IMR-90 (cell line): ENCODE measurements at regions not wholly inside any gene's neighbourhood (a gene's known extent, or its start where the extent isn't known, plus 50 kb on each side); places are given as distances from the start of the nearest gene placed in this dataset.

ENCODE experiments used
- ATAC-seq: fragments of 200-7000 bp; cut with Tn5 transposase; 2 replicates; pipeline ENCODE4 v1.9.1; 2020; ENCODE audit warnings: low read depth, mild to moderate bottlenecking, moderate library complexity
- BruUV-seq: library from RNA; stranded (reverse); fragments of 400-500 nt; replicated peaks from 2 replicates; lab custom pipeline; 2021; lab: Mats Ljungman, UMichigan
- CTCF ChIA-PET: fragments of 300-600 bp; formaldehyde crosslinking; extraction: SDS; loops from one replicate; lab custom pipeline; 2021; ENCODE audit warnings: antibody characterized with exemption; lab: Yijun Ruan, JAX
- POLR2A ChIA-PET: fragments of 300-600 bp; sonication (Branson Sonifier 250); formaldehyde crosslinking; loops from one replicate; lab custom pipeline; 2022; ENCODE audit warnings: antibody characterized with exemption; ENCODE audit not compliant: unreplicated experiment; lab: Charles Lee
- DNase-seq: peaks from one replicate; pipeline ENCODE4 v3.0.0; 2013
- H2AFZ ChIP-seq: replicated peaks from 2 replicates; pipeline ENCODE3; 2013; ENCODE audit warnings: low read length, mild to moderate bottlenecking; ENCODE audit not compliant: poor library complexity
- H2AK5ac ChIP-seq: 2 replicates; pipeline ENCODE4 v1.6.1; 2013; ENCODE audit warnings: low read depth, low read length, inconsistent platforms
- H2AK9ac ChIP-seq: replicated peaks from 2 replicates; pipeline ENCODE3; 2013; ENCODE audit warnings: mild to moderate bottlenecking, low read depth, low read length, moderate library complexity; ENCODE audit not compliant: poor library complexity
- H2BK120ac ChIP-seq: 2 replicates; pipeline ENCODE4 v1.6.1; 2013; ENCODE audit warnings: low read depth, low read length, inconsistent platforms
- H2BK15ac ChIP-seq: 3 replicates; pipeline ENCODE4 v1.6.1; 2013; ENCODE audit warnings: low read depth, low read length, inconsistent platforms
- H2BK20ac ChIP-seq: 2 replicates; pipeline ENCODE4 v1.6.1; 2013; ENCODE audit warnings: low read depth, mild to moderate bottlenecking, inconsistent platforms, low read length, moderate library complexity
- H2BK5ac ChIP-seq: 2 replicates; pipeline ENCODE4 v1.6.1; 2013; ENCODE audit warnings: mild to moderate bottlenecking, low read depth, low read length, inconsistent platforms; ENCODE audit not compliant: poor library complexity, severe bottlenecking
- H3K14ac ChIP-seq: replicated peaks from 2 replicates; pipeline ENCODE4 v1.6.1; 2013; ENCODE audit warnings: low read depth, low read length, inconsistent platforms
- H3K18ac ChIP-seq: 2 replicates; pipeline ENCODE4 v1.6.1; 2013; ENCODE audit warnings: low read depth, low read length, control low read depth
- H3K23ac ChIP-seq: 2 replicates; pipeline ENCODE4 v1.6.1; 2013; ENCODE audit warnings: low read depth, low read length, inconsistent platforms
- H3K27ac ChIP-seq: 2 replicates; pipeline ENCODE4 v1.5.1; 2013; ENCODE audit warnings: mild to moderate bottlenecking, control low read depth, low read length; ENCODE audit not compliant: insufficient read depth
- H3K27me3 ChIP-seq: 2 replicates; pipeline ENCODE4 v1.6.1; 2013; ENCODE audit warnings: low read length; ENCODE audit not compliant: control insufficient read depth, insufficient read depth
- H3K36me3 ChIP-seq: 2 replicates; pipeline ENCODE4 v1.6.1; 2013; ENCODE audit warnings: low read length, mixed read lengths; ENCODE audit not compliant: control insufficient read depth, insufficient read depth
- H3K4ac ChIP-seq: 2 replicates; pipeline ENCODE4 v1.6.1; 2013; ENCODE audit warnings: low read depth, low read length, inconsistent platforms
- H3K4me1 ChIP-seq: 2 replicates; pipeline ENCODE4 v1.6.1; 2013; ENCODE audit warnings: low read length, mixed read lengths; ENCODE audit not compliant: control insufficient read depth, insufficient read depth
- H3K4me2 ChIP-seq: 2 replicates; pipeline ENCODE4 v1.6.1; 2013; ENCODE audit warnings: low read depth, mild to moderate bottlenecking, control low read depth, low read length, moderate library complexity
- H3K4me3 ChIP-seq: 2 replicates; pipeline ENCODE4 v1.5.1; 2013; ENCODE audit warnings: low read depth, mild to moderate bottlenecking, control low read depth, low read length, moderate library complexity; ENCODE audit not compliant: insufficient read depth
- H3K56ac ChIP-seq: 2 replicates; pipeline ENCODE4 v1.6.1; 2013; ENCODE audit warnings: low read length, inconsistent platforms; ENCODE audit not compliant: insufficient read depth; ENCODE audit errors: extremely low read depth
- H3K79me1 ChIP-seq, 2 experiments: 2 replicates each; pipeline ENCODE4 v1.6.1; 2013; ENCODE audit warnings: low read length in 2 of 2, inconsistent platforms in 1 of 2, low read depth in 1 of 2
- H3K9ac ChIP-seq: 2 replicates; pipeline ENCODE4 v1.6.1; 2013; ENCODE audit warnings: low read depth, low read length, control low read depth
- H3K9me1 ChIP-seq: 2 replicates; pipeline ENCODE4 v1.6.1; 2013; ENCODE audit warnings: low read length, inconsistent platforms; ENCODE audit not compliant: insufficient read depth
- H3K9me3 ChIP-seq: 2 replicates; pipeline ENCODE4 v1.6.1; 2013; ENCODE audit warnings: low read length; ENCODE audit not compliant: control insufficient read depth, insufficient read depth
- H4K20me1 ChIP-seq: 2 replicates; pipeline ENCODE4 v1.6.1; 2013; ENCODE audit warnings: low read length, inconsistent platforms; ENCODE audit not compliant: insufficient read depth
- H4K5ac ChIP-seq: 2 replicates; pipeline ENCODE4 v1.6.1; 2013; ENCODE audit warnings: mild to moderate bottlenecking, low read depth, low read length, control low read depth
- H4K8ac ChIP-seq, 2 experiments: 2 replicates each; pipeline ENCODE4 v1.6.1; 2013; ENCODE audit warnings: low read depth in 2 of 2, low read length in 2 of 2, control low read depth in 1 of 2, inconsistent platforms in 1 of 2
- H4K91ac ChIP-seq: 2 replicates; pipeline ENCODE4 v1.6.1; 2013; ENCODE audit warnings: low read depth, low read length, inconsistent platforms; ENCODE audit not compliant: insufficient read depth
- BHLHE40 ChIP-seq: fragments of 150-350 bp; IDR thresholded peaks from 2 replicates; pipeline ENCODE4 v1.6.1; 2016; ENCODE audit warnings: mild to moderate bottlenecking, low read depth, low read length
- CEBPB ChIP-seq: IDR thresholded peaks from 2 replicates; pipeline ENCODE4 v1.6.1; 2012; ENCODE audit warnings: low read depth, low read length, improper control_type of control experiment
- CHD1 ChIP-seq: IDR thresholded peaks from 2 replicates; pipeline ENCODE4 v1.6.1; 2012; ENCODE audit warnings: low read depth, low read length, improper control_type of control experiment
- CTCF ChIP-seq: conservative IDR thresholded peaks from 2 replicates; pipeline ENCODE4 v1.5.1; 2012; ENCODE audit warnings: mild to moderate bottlenecking, low read depth, low read length, improper control_type of control experiment
- ELK1 ChIP-seq: fragments of 150-350 bp; IDR thresholded peaks from 2 replicates; pipeline ENCODE4 v1.6.1; 2016; ENCODE audit warnings: low read depth, mild to moderate bottlenecking, low read length, moderate library complexity, borderline replicate concordance
- MAFK ChIP-seq: IDR thresholded peaks from 2 replicates; pipeline ENCODE4 v1.6.1; 2012; ENCODE audit warnings: low read depth, low read length, improper control_type of control experiment
- MAZ ChIP-seq: IDR thresholded peaks from 2 replicates; pipeline ENCODE4 v1.6.1; 2012; ENCODE audit warnings: low read depth, mild to moderate bottlenecking, low read length, improper control_type of control experiment, moderate library complexity, borderline replicate concordance
- MXI1 ChIP-seq: IDR thresholded peaks from 2 replicates; pipeline ENCODE4 v1.6.1; 2012; ENCODE audit warnings: low read depth, mild to moderate bottlenecking, low read length, moderate library complexity, borderline replicate concordance
- NFE2L2 ChIP-seq: fragments of 150-350 bp; IDR thresholded peaks from 2 replicates; pipeline ENCODE4 v1.6.1; 2016; ENCODE audit warnings: low read depth, mild to moderate bottlenecking, low read length
- POLR2A ChIP-seq: IDR thresholded peaks from 2 replicates; pipeline ENCODE4 v1.6.1; 2012; ENCODE audit warnings: mild to moderate bottlenecking, low read depth, low read length
- RAD21 ChIP-seq: IDR thresholded peaks from 2 replicates; pipeline ENCODE4 v1.6.1; 2012; ENCODE audit warnings: low read length, improper control_type of control experiment
- RCOR1 ChIP-seq: IDR thresholded peaks from 2 replicates; pipeline ENCODE4 v1.6.1; 2012; ENCODE audit warnings: mild to moderate bottlenecking, low read length, improper control_type of control experiment; ENCODE audit not compliant: insufficient replicate concordance
- RFX5 ChIP-seq: IDR thresholded peaks from 2 replicates; pipeline ENCODE4 v1.8.0; 2012; ENCODE audit warnings: low read depth, mild to moderate bottlenecking, low read length, moderate library complexity
- SMC3 ChIP-seq: fragments of 150-350 bp; IDR thresholded peaks from 2 replicates; pipeline ENCODE4 v1.6.1; 2016; ENCODE audit warnings: low read depth, mild to moderate bottlenecking, antibody characterized with exemption, low read length, moderate library complexity
- WGBS, 2 experiments: methylation state at CpG; one replicate each; pipeline versions ENCODE4 v1.1.5 to v1.1.7; 2013; ENCODE audit warnings: missing lambda C conversion rate in 2 of 2; ENCODE audit not compliant: insufficient read length in 1 of 2; ENCODE audit errors: extremely low coverage in 2 of 2; 5-methylcytosine and 5-hydroxymethylcytosine counted together
- dilution Hi-C: fragments of 300-500 bp; cut with HindIII; formaldehyde crosslinking; loops from one replicate; pipeline ENCODE4 v1.14.3; 2018; ENCODE audit warnings: low sequenced_read_pairs; ENCODE audit not compliant: unreplicated experiment
- in situ Hi-C: fragments of 300-500 bp; cut with MboI; formaldehyde crosslinking; loops from 3 replicates; pipeline ENCODE4 v1.14.3; 2019; ENCODE audit warnings: low sequenced_read_pairs, inconsistent platforms, mixed read lengths
- intact Hi-C: fragments of 100-400 bp; cut with micrococcal nuclease; formaldehyde crosslinking; loops from 2 replicates; pipeline ENCODE4 v1.10.0; 2022

GRCh38 chr2:61722800-61723199, 131.1 kb downstream of the FAM161A start:
- no peaks in the 10 kb centered on the region for H3K36me3 ChIP-seq
- no peak overlapping the region for H3K4me2 ChIP-seq
- no peak overlapping the region for H2BK120ac ChIP-seq
- ATAC-seq: no peak
- TF ChIP-seq MAZ (no peak), BHLHE40 (no peak), MXI1 (no peak), CTCF (no peak), MAFK (no peak), RCOR1 (no peak), CHD1 (no peak), ELK1 (no peak), SMC3 (no peak), NFE2L2 (no peak), RAD21 (no peak), POLR2A (no peak), RFX5 (no peak), CEBPB (no peak)
- H3K18ac ChIP-seq: no peak overlapping the region
- H3K9ac ChIP-seq: no peak overlapping the region
- POLR2A ChIA-PET: no interaction called here
- H3K4ac ChIP-seq: no peak overlapping the region
- 100% methylated on average over 2 of the region's 8 CpGs; no CpG with 5 or more reads in 1 of the 2 experiments for WGBS, 2 experiments
- no peak overlapping the region for H2AK5ac ChIP-seq
- H3K79me1 ChIP-seq: no peaks in the 10 kb centered on the region
- no peak overlapping the region for H3K4me3 ChIP-seq
- H2AK9ac ChIP-seq: no peak overlapping the region
- H4K5ac ChIP-seq: no peak overlapping the region
- no peak overlapping the region for H3K23ac ChIP-seq
- in situ Hi-C loops (no loop called here), dilution Hi-C loops (no loop called here), intact Hi-C loops (no loop called here)
- no peak overlapping the region for H2BK15ac ChIP-seq
- H4K20me1 ChIP-seq: no peaks in the 10 kb centered on the region
- no peak overlapping the region for H2BK20ac ChIP-seq
- H3K27me3 ChIP-seq: peaks cover 7% of the 10 kb centered on the region; the same call in 1 of the 2 replicates
- peaks cover 3% of the 10 kb centered on the region for H3K9me3 ChIP-seq
- CTCF ChIA-PET: interaction anchor here (1.0 kb wide), 1 partner anchor 10 kb away, joined by 4 read pairs; no protein-coding TSS in a partner anchor
- no peak overlapping the region for H3K27ac ChIP-seq
- no peak for DNase-seq
- BruUV-seq: no TSS peak
- H3K9me1 ChIP-seq: no peaks in the 10 kb centered on the region
- no peak overlapping the region for H4K8ac ChIP-seq
- no peak overlapping the region for H3K14ac ChIP-seq
- no peak overlapping the region for H4K91ac ChIP-seq
- H2AFZ ChIP-seq: no peak overlapping the region
- no peaks in the 10 kb centered on the region; the same call in 1 of the 2 replicates for H3K4me1 ChIP-seq
- H2BK5ac ChIP-seq: no peak overlapping the region
- no peak overlapping the region for H3K56ac ChIP-seq
